Head of caudate nucleus (tissue), 42 donors: ENCODE measurements at regions not wholly inside any gene's neighbourhood (a gene's known extent, or its start where the extent isn't known, plus 50 kb on each side); places are given as distances from the start of the nearest gene placed in this dataset.
A peak's percentile ranks its signal among the peaks of the same experiment; 100 is the strongest.

Source experiments
- DNase-seq, 42 donors: peaks; one replicate each; pipeline versions ENCODE4 v3.0.0 to v3.0.0-alpha.2; 2020 to 2021; ENCODE audit warnings: mixed read lengths in 7 of 42
- intact Hi-C: fragments of 100-400 bp; cut with DNase I; formaldehyde crosslinking; loops from one replicate; pipeline ENCODE4 v1.15.0; 2022

GRCh38 chr9:79264041-79264440, 307.7 kb upstream of the TLE4 start:
- DNase-seq = peak in 5 of 42 donors; percentile 12 to 47 (median 21)
- intact Hi-C loops = no loop called here

- intact Hi-C loops = no loop called here
- DNase-seq = no peak
These were observed 307.0 kb upstream of the TLE4 start for GRCh38 chr9:79264511-79265355.

GRCh38 chr9:79266986-79267385, 304.8 kb upstream of the TLE4 start:
- intact Hi-C loops = no loop called here
- no peak for DNase-seq

- intact Hi-C loops = no loop called here
These were observed 303.0 kb upstream of the TLE4 start for GRCh38 chr9:79268806-79269205.

GRCh38 chr9:79273311-79273710, 298.5 kb upstream of the TLE4 start:
- intact Hi-C loops = no loop called here

More at GRCh38 chr9:79268806-79269205, 303.0 kb upstream of the TLE4 start:
- DNase-seq = no peak

GRCh38 chr9:79279356-79279755, 292.4 kb upstream of the TLE4 start:
- no peak for DNase-seq
- intact Hi-C loops = no loop called here

More at GRCh38 chr9:79273311-79273710, 298.5 kb upstream of the TLE4 start:
- DNase-seq = no peak

GRCh38 chr9:79280691-79281090, 291.1 kb upstream of the TLE4 start:
- DNase-seq = no peak
- intact Hi-C loops = no loop called here

- no peak for DNase-seq
- intact Hi-C loops = no loop called here
These were observed 287.7 kb upstream of the TLE4 start for GRCh38 chr9:79284081-79284480.

GRCh38 chr9:79286992-79287707, 284.6 kb upstream of the TLE4 start:
- no peak for DNase-seq
- intact Hi-C loops = no loop called here

- intact Hi-C loops = no loop called here
These were observed 284.0 kb upstream of the TLE4 start for GRCh38 chr9:79287708-79288290.

GRCh38 chr9:79289856-79290255, 281.9 kb upstream of the TLE4 start:
- intact Hi-C loops = no loop called here
- no peak for DNase-seq

More at GRCh38 chr9:79287708-79288290, 284.0 kb upstream of the TLE4 start:
- no peak for DNase-seq

- DNase-seq = no peak
- intact Hi-C loops = no loop called here
These were observed 279.0 kb upstream of the TLE4 start for GRCh38 chr9:79292731-79293280.

GRCh38 chr9:79300068-79300467, 271.7 kb upstream of the TLE4 start:
- no peak for DNase-seq
- intact Hi-C loops = no loop called here

- intact Hi-C loops = no loop called here
- DNase-seq = no peak
These were observed 270.7 kb upstream of the TLE4 start for GRCh38 chr9:79301085-79301484.

GRCh38 chr9:79301551-79302391, 270.0 kb upstream of the TLE4 start:
- no peak for DNase-seq
- intact Hi-C loops = no loop called here

GRCh38 chr9:79302569-79302968, 269.2 kb upstream of the TLE4 start:
- no peak for DNase-seq
- intact Hi-C loops = no loop called here

- no peak for DNase-seq
- intact Hi-C loops = no loop called here
These were observed 263.8 kb upstream of the TLE4 start for GRCh38 chr9:79308012-79308411.

GRCh38 chr9:79312686-79313421, 258.9 kb upstream of the TLE4 start:
- intact Hi-C loops = no loop called here
- DNase-seq = no peak
